ENCODE measurements at regions not wholly inside any gene's neighbourhood (a gene's known extent, or its start where the extent isn't known, plus 50 kb on each side); places are given as distances from the start of the nearest gene placed in this dataset.

GRCh38 chr7:15929411-15929810, 242.9 kb upstream of the MEOX2 start:
- TF ChIP-seq CTCF (IDR thresholded peaks at IDR 0.05; ENCODE audit: low read depth, low read length, missing input control) = no peak
- no peak for TF ChIP-seq GABPA (IDR thresholded peaks at IDR 0.05 in 1 of 2, conservative IDR thresholded peaks at IDR 0.05 in 1 of 2)
- no peak for TF ChIP-seq RAD21 (IDR thresholded peaks at IDR 0.05)
- TF ChIP-seq YY1 (IDR thresholded peaks at IDR 0.05) = no peak
- TF ChIP-seq ATF3 (IDR thresholded peaks at IDR 0.05) = no peak

All from liver (tissue), 3 donors.